ENCODE measurements at regions not wholly inside any gene's neighbourhood (a gene's known extent, or its start where the extent isn't known, plus 50 kb on each side); places are given as distances from the start of the nearest gene placed in this dataset.

- Histone ChIP-seq H3K4me2 (no peak overlapping the region), H4K20me1 (replicated peaks; ENCODE audit: insufficient read depth) (no peaks in the 10 kb centered on the region), H3K27ac (ENCODE audit: low read depth) (no peak overlapping the region), H3K4me1 (ENCODE audit: insufficient read depth) (peaks cover 9% of the 10 kb centered on the region; the same call in 1 of the 2 replicates), H3K36me3 (ENCODE audit: insufficient read depth) (no peaks in the 10 kb centered on the region), H3F3A (replicated peaks; ENCODE audit: low read depth) (no peaks in the 10 kb centered on the region), H3K27me3 (ENCODE audit: insufficient read depth) (no peaks in the 10 kb centered on the region), H3K79me2 (replicated peaks; ENCODE audit: insufficient read depth) (no peaks in the 10 kb centered on the region), H3K4me3 (no peak overlapping the region), H2AFZ (peak overlapping the region; percentile 83; the same call in 1 of the 2 replicates), H3K9me2 (ENCODE audit: insufficient read depth) (no peaks in the 10 kb centered on the region)
- H3K4me3 Mint-ChIP-seq = no peak overlapping the region
- ATAC-seq = no peak
- H3K27ac Mint-ChIP-seq = no peak overlapping the region
- no peaks in the 10 kb centered on the region for H3K36me3 Mint-ChIP-seq (ENCODE audit: low read depth)
- DNase-seq (ENCODE audit: low spot score) = no peak
- H3K9me3 Mint-ChIP-seq = no peaks in the 10 kb centered on the region
- H3K27me3 Mint-ChIP-seq (ENCODE audit: insufficient read depth, low read depth, poor library complexity) = no peaks in the 10 kb centered on the region
- peaks cover 10% of the 10 kb centered on the region; the same call in 2 of the 3 replicates for H3K4me1 Mint-ChIP-seq
- TF ChIP-seq ZNF331 (CRISPR knock-in tag; IDR thresholded peaks at IDR 0.05; ENCODE audit: low read depth) (no peak), REST (IDR thresholded peaks at IDR 0.05; ENCODE audit: unreplicated experiment) (no peak), ETS1 (IDR thresholded peaks at IDR 0.05) (no peak), STAT1 (IDR thresholded peaks at IDR 0.05; ENCODE audit: unreplicated experiment) (no peak), JUNB (IDR thresholded peaks at IDR 0.05; ENCODE audit: unreplicated experiment) (no peak), CREB1 (CRISPR knock-in tag; IDR thresholded peaks at IDR 0.05; ENCODE audit: low read depth) (no peak), EZH2 (IDR thresholded peaks at IDR 0.05; ENCODE audit: low read depth, unreplicated experiment) (no peak), EZH2phosphoT487 (IDR thresholded peaks at IDR 0.05; ENCODE audit: unreplicated experiment) (no peak)
- TF ChIP-seq, protein P1, sequence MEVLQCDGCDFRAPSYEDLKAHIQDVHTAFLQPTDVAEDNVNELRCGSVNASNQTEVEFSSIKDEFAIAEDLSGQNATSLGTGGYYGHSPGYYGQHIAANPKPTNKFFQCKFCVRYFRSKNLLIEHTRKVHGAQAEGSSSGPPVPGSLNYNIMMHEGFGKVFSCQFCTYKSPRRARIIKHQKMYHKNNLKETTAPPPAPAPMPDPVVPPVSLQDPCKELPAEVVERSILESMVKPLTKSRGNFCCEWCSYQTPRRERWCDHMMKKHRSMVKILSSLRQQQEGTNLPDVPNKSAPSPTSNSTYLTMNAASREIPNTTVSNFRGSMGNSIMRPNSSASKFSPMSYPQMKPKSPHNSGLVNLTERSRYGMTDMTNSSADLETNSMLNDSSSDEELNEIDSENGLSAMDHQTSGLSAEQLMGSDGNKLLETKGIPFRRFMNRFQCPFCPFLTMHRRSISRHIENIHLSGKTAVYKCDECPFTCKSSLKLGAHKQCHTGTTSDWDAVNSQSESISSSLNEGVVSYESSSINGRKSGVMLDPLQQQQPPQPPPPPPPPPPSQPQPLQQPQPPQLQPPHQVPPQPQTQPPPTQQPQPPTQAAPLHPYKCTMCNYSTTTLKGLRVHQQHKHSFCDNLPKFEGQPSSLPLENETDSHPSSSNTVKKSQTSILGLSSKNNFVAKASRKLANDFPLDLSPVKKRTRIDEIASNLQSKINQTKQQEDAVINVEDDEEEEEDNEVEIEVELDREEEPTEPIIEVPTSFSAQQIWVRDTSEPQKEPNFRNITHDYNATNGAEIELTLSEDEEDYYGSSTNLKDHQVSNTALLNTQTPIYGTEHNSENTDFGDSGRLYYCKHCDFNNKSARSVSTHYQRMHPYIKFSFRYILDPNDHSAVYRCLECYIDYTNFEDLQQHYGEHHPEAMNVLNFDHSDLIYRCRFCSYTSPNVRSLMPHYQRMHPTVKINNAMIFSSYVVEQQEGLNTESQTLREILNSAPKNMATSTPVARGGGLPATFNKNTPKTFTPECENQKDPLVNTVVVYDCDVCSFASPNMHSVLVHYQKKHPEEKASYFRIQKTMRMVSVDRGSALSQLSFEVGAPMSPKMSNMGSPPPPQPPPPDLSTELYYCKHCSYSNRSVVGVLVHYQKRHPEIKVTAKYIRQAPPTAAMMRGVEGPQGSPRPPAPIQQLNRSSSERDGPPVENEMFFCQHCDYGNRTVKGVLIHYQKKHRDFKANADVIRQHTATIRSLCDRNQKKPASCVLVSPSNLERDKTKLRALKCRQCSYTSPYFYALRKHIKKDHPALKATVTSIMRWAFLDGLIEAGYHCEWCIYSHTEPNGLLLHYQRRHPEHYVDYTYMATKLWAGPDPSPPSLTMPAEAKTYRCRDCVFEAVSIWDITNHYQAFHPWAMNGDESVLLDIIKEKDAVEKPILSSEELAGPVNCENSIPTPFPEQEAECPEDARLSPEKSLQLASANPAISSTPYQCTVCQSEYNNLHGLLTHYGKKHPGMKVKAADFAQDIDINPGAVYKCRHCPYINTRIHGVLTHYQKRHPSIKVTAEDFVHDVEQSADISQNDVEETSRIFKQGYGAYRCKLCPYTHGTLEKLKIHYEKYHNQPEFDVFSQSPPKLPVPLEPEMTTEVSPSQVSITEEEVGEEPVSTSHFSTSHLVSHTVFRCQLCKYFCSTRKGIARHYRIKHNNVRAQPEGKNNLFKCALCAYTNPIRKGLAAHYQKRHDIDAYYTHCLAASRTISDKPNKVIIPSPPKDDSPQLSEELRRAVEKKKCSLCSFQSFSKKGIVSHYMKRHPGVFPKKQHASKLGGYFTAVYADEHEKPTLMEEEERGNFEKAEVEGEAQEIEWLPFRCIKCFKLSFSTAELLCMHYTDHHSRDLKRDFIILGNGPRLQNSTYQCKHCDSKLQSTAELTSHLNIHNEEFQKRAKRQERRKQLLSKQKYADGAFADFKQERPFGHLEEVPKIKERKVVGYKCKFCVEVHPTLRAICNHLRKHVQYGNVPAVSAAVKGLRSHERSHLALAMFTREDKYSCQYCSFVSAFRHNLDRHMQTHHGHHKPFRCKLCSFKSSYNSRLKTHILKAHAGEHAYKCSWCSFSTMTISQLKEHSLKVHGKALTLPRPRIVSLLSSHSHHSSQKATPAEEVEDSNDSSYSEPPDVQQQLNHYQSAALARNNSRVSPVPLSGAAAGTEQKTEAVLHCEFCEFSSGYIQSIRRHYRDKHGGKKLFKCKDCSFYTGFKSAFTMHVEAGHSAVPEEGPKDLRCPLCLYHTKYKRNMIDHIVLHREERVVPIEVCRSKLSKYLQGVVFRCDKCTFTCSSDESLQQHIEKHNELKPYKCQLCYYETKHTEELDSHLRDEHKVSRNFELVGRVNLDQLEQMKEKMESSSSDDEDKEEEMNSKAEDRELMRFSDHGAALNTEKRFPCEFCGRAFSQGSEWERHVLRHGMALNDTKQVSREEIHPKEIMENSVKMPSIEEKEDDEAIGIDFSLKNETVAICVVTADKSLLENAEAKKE (CRISPR knock-in tag; IDR thresholded peaks at IDR 0.05) = no peak
Observed at GRCh38 chr6:74928203-74928602, 277.6 kb downstream of the COL12A1 start.

Measured in GM23338 (cell line).